GM18873 (cell line): ENCODE measurements at regions not wholly inside any gene's neighbourhood (a gene's known extent, or its start where the extent isn't known, plus 50 kb on each side); places are given as distances from the start of the nearest gene placed in this dataset.

Experiments
- ATAC-seq: cut with Tn5 transposase; IDR thresholded peaks from one replicate; pipeline ENCODE4 v1.9.1; 2021; ENCODE audit warnings: mild to moderate bottlenecking, moderate library complexity, moderate number of reproducible peaks; ENCODE audit not compliant: unreplicated experiment, low FRiP score

- ATAC-seq = no peak
Measured at GRCh38 chr20:40120827-40121226, 568.2 kb downstream of the MAFB start.

- ATAC-seq = no peak
Measured at GRCh38 chr20:40111282-40111681, 577.8 kb downstream of the MAFB start.

GRCh38 chr20:40110311-40110831 is 578.7 kb downstream of the MAFB start:
- ATAC-seq = no peak

- ATAC-seq = no peak
Measured at GRCh38 chr20:40109136-40109535, 579.9 kb downstream of the MAFB start.

GRCh38 chr20:40108321-40108720 is 580.7 kb downstream of the MAFB start:
- ATAC-seq = no peak

- ATAC-seq = no peak
Measured at GRCh38 chr20:40104959-40105358, 584.1 kb downstream of the MAFB start.

- ATAC-seq = no peak
Measured at GRCh38 chr20:40103420-40103819, 585.6 kb downstream of the MAFB start.

- no peak for ATAC-seq
Measured at GRCh38 chr20:40101560-40101959, 587.5 kb downstream of the MAFB start.

GRCh38 chr20:40100261-40100660 is 588.8 kb downstream of the MAFB start:
- no peak for ATAC-seq

- no peak for ATAC-seq
Measured at GRCh38 chr20:40090236-40090635, 598.8 kb downstream of the MAFB start.

GRCh38 chr20:40087496-40087895 is 601.5 kb downstream of the MAFB start:
- ATAC-seq = no peak

GRCh38 chr20:40085513-40085912 is 603.5 kb downstream of the MAFB start:
- no peak for ATAC-seq

GRCh38 chr20:40082436-40082835 is 606.6 kb downstream of the MAFB start:
- ATAC-seq = no peak

- ATAC-seq = no peak
Measured at GRCh38 chr20:40081653-40082052, 607.4 kb downstream of the MAFB start.

- ATAC-seq = no peak
Measured at GRCh38 chr20:40080041-40080652, 608.9 kb downstream of the MAFB start.

GRCh38 chr20:40073535-40074111 is 615.4 kb downstream of the MAFB start:
- ATAC-seq = no peak

GRCh38 chr20:40072907-40073306 is 616.1 kb downstream of the MAFB start:
- no peak for ATAC-seq

- ATAC-seq = no peak
Measured at GRCh38 chr20:40056171-40056570, 632.9 kb downstream of the MAFB start.

- no peak for ATAC-seq
Measured at GRCh38 chr20:40055711-40056110, 633.3 kb downstream of the MAFB start.

GRCh38 chr20:40054311-40054710 is 634.7 kb downstream of the MAFB start:
- no peak for ATAC-seq

- no peak for ATAC-seq
Measured at GRCh38 chr20:40050596-40050995, 638.4 kb downstream of the MAFB start.

GRCh38 chr20:40049854-40050253 is 639.2 kb downstream of the MAFB start:
- ATAC-seq = no peak
